ENCODE measurements at regions not wholly inside any gene's neighbourhood (a gene's known extent, or its start where the extent isn't known, plus 50 kb on each side); places are given as distances from the start of the nearest gene placed in this dataset.

- Histone ChIP-seq H3K9me3 (no peaks in the 10 kb centered on the region), H3K4me1 (no peaks in the 10 kb centered on the region), H3K27ac (no peak overlapping the region), H3K4me3 (no peak overlapping the region), H3K27me3 (no peaks in the 10 kb centered on the region), H3K36me3 (ENCODE audit: low read depth, missing control alignments) (no peaks in the 10 kb centered on the region)
- TF ChIP-seq, protein P1, sequence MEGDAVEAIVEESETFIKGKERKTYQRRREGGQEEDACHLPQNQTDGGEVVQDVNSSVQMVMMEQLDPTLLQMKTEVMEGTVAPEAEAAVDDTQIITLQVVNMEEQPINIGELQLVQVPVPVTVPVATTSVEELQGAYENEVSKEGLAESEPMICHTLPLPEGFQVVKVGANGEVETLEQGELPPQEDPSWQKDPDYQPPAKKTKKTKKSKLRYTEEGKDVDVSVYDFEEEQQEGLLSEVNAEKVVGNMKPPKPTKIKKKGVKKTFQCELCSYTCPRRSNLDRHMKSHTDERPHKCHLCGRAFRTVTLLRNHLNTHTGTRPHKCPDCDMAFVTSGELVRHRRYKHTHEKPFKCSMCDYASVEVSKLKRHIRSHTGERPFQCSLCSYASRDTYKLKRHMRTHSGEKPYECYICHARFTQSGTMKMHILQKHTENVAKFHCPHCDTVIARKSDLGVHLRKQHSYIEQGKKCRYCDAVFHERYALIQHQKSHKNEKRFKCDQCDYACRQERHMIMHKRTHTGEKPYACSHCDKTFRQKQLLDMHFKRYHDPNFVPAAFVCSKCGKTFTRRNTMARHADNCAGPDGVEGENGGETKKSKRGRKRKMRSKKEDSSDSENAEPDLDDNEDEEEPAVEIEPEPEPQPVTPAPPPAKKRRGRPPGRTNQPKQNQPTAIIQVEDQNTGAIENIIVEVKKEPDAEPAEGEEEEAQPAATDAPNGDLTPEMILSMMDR (IDR thresholded peaks at IDR 0.05), result no peak
- TF ChIP-seq POLR2A (IDR thresholded peaks at IDR 0.05), result no peak
- intact Hi-C loops (cut with DNase I; ENCODE audit: low total_unique reads), result no loop called here
- DNase-seq, result no peak
- WGBS, 2 donors, result 57 to 74% methylated on average over 4 of the region's 4 CpGs
These were observed 105.8 kb downstream of the AVPR1A start for GRCh38 chr12:63045020-63045860.

DNA sequence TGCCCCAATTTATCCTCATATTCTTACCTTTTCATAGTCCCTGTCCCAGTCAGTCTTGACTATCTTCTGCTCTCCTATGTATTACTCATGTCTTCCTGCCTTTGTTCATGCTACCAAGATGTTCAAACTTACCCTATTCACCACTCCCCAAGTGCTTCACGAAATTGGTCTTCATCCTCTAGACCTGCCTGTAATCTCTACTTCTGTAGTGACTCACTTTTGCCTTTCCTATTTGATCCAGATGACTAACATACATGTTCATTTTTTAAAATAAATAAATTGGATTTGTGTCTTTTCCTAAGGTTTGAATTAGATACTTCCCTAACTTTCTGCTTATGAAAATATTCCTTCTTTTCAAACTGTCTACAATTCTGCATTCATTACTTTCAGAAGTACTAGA, 107.7 kb upstream of the PPM1H start:
- H3K27ac ChIP-seq, result no peak overlapping the region
- WGBS, 2 donors, result 73 to 95% methylated on average over 1 of the region's 1 CpG
- H3K4me1 ChIP-seq, result no peaks in the 10 kb centered on the region
- intact Hi-C loops (cut with DNase I; ENCODE audit: low total_unique reads), result no loop called here
- no peak for DNase-seq
- H3K9me3 ChIP-seq, result no peaks in the 10 kb centered on the region
- H3K36me3 ChIP-seq (ENCODE audit: low read depth, missing control alignments), result no peaks in the 10 kb centered on the region
- TF ChIP-seq, protein P1 (IDR thresholded peaks at IDR 0.05), result no peak
- TF ChIP-seq POLR2A (IDR thresholded peaks at IDR 0.05), result no peak
- no peak overlapping the region for H3K4me3 ChIP-seq
- no peaks in the 10 kb centered on the region for H3K27me3 ChIP-seq

GRCh38 chr12:63041601-63042000, 106.7 kb upstream of the PPM1H start:
- intact Hi-C loops (cut with DNase I; ENCODE audit: low total_unique reads), result no loop called here
- Histone ChIP-seq H3K4me3 (no peak overlapping the region), H3K27me3 (no peaks in the 10 kb centered on the region), H3K9me3 (no peaks in the 10 kb centered on the region), H3K27ac (no peak overlapping the region), H3K4me1 (no peaks in the 10 kb centered on the region), H3K36me3 (ENCODE audit: low read depth, missing control alignments) (no peaks in the 10 kb centered on the region)
- TF ChIP-seq, protein P1 (IDR thresholded peaks at IDR 0.05), result no peak
- TF ChIP-seq POLR2A (IDR thresholded peaks at IDR 0.05), result no peak
- DNase-seq, result no peak
- 56 to 79% methylated on average over 1 of the region's 1 CpG for WGBS, 2 donors

- TF ChIP-seq, protein P1 (IDR thresholded peaks at IDR 0.05), result no peak
- TF ChIP-seq POLR2A (IDR thresholded peaks at IDR 0.05), result no peak
- no peaks in the 10 kb centered on the region for H3K9me3 ChIP-seq
- no peak for DNase-seq
- intact Hi-C loops (cut with DNase I; ENCODE audit: low total_unique reads), result no loop called here
- H3K4me1 ChIP-seq, result no peaks in the 10 kb centered on the region
- H3K27ac ChIP-seq, result no peak overlapping the region
- no peak overlapping the region for H3K4me3 ChIP-seq
- no peaks in the 10 kb centered on the region for H3K27me3 ChIP-seq
- no peaks in the 10 kb centered on the region for H3K36me3 ChIP-seq (ENCODE audit: low read depth, missing control alignments)
- 83 to 90% methylated on average over 5 of the region's 5 CpGs for WGBS, 2 donors
These were observed 105.7 kb upstream of the PPM1H start for GRCh38 chr12:63040526-63041220.
